Spleen (tissue), 11 donors: ENCODE measurements at regions not wholly inside any gene's neighbourhood (a gene's known extent, or its start where the extent isn't known, plus 50 kb on each side); places are given as distances from the start of the nearest gene placed in this dataset.

Experiments used
- DNase-seq: peaks from one replicate; pipeline ENCODE4 v3.0.0-alpha.2; 2020
- H3K27ac ChIP-seq, 8 donors: fragments of 200-600 bp; sonication (generic) in 7 of 8; 1 replicate in 4 of 8; 2 replicates in 4 of 8; pipeline versions ENCODE4 v1.5.0 to v1.8.0; 2016 to 2021; ENCODE audit warnings: inconsistent platforms in 4 of 8, mild to moderate bottlenecking in 4 of 8, moderate library complexity in 1 of 8
- H3K27me3 ChIP-seq, 7 donors: fragments of 200-600 bp; sonication (generic) in 6 of 7; replicated peaks in 1 of 7; 1 replicate in 4 of 7; 2 replicates in 3 of 7; pipeline versions ENCODE4 v1.5.0 to v1.8.0; 2016 to 2021; ENCODE audit warnings: inconsistent platforms in 3 of 7, mild to moderate bottlenecking in 1 of 7
- H3K36me3 ChIP-seq, 6 donors: fragments of 200-600 bp; sonication (generic) in 5 of 6; 1 replicate in 4 of 6; 2 replicates in 2 of 6; pipeline versions ENCODE4 v1.5.0 to v1.8.0; 2016 to 2021; ENCODE audit warnings: inconsistent platforms in 2 of 6
- H3K4me1 ChIP-seq, 6 donors: fragments of 200-600 bp; sonication (generic) in 5 of 6; 1 replicate in 3 of 6; 2 replicates in 3 of 6; pipeline versions ENCODE4 v1.5.0 to v1.8.0; 2016 to 2021; ENCODE audit warnings: inconsistent platforms in 3 of 6
- H3K4me3 ChIP-seq, 8 donors: fragments of 200-600 bp; sonication (generic) in 7 of 8; 1 replicate in 4 of 8; 2 replicates in 4 of 8; pipeline versions ENCODE4 v1.5.0 to v1.8.0; 2016 to 2021; ENCODE audit warnings: inconsistent platforms in 4 of 8, mild to moderate bottlenecking in 4 of 8, moderate library complexity in 2 of 8
- H3K9me3 ChIP-seq, 8 donors: fragments of 200-600 bp; sonication (generic) in 7 of 8; 1 replicate in 4 of 8; 2 replicates in 4 of 8; pipeline versions ENCODE4 v1.5.0 to v1.8.0; 2016 to 2021; ENCODE audit warnings: inconsistent platforms in 4 of 8
- CTCF ChIP-seq, 11 experiments: fragments of 200-600 bp in 7 of 11; fragments of 450-650 bp in 4 of 11; sonication (generic) in 4 of 11; IDR thresholded peaks in 8 of 11; conservative IDR thresholded peaks in 3 of 11; 1 replicate in 7 of 11; 2 replicates in 4 of 11; pipeline versions ENCODE4 v1.4.0 to v1.8.0; 2016 to 2021; ENCODE audit warnings: antibody characterized with exemption in 11 of 11, inconsistent platforms in 4 of 11, mild to moderate bottlenecking in 1 of 11
- POLR2A ChIP-seq, 3 donors: fragments of 450-650 bp; IDR thresholded peaks; one replicate each; pipeline ENCODE4 v1.5.1; 2017; ENCODE audit warnings: antibody characterized with exemption in 3 of 3, mild to moderate bottlenecking in 1 of 3
- POLR2AphosphoS5 ChIP-seq, 3 donors: sonication (generic); formaldehyde crosslinking; IDR thresholded peaks; one replicate each; pipeline ENCODE4 v1.5.1; 2017; ENCODE audit warnings: antibody characterized with exemption in 3 of 3
- WGBS, 5 donors: extraction: QIAGEN DNeasy Blood & Tissue Kit in 3 of 5; methylation state at CpG; one replicate each; pipeline versions ENCODE4 v1.1.5 to v1.1.7; 2013 to 2018; 5-methylcytosine and 5-hydroxymethylcytosine counted together
- intact Hi-C: fragments of 100-400 bp; cut with DNase I; formaldehyde crosslinking; loops from one replicate; pipeline ENCODE4 v1.15.0; 2023; ENCODE audit warnings: low total_unique reads
- donor health status: healthy with polysubstance abuse.
- donor health status: DM: no; HTN: no; CAD: no; lungs with moderate emphysema.
- donor health status: DM: no; HTN: no; CAD: no.
- donor health status: Bipolar disorder and iron deficiency.
- donor health status: healthy.
- donor health status: DM: no; HTN: no; CAD: no.
- donor health status: DM: yes; HTN: yes; CAD: no.

- Histone ChIP-seq H3K27me3 (peaks cover 0 to 6% (median 0%) of the 10 kb centered on the region in 7 donors), H3K9me3 (no peaks in the 10 kb centered on the region), H3K27ac (peak overlapping the region in 6 of 8 donors; percentile 35 to 74 (median 51)), H3K4me3 (peak overlapping the region in 4 of 8 donors; percentile 6 to 52 (median 24)), H3K36me3 (no peaks in the 10 kb centered on the region), H3K4me1 (peaks cover 0 to 20% (median 12%) of the 10 kb centered on the region in 6 donors)
- TF ChIP-seq CTCF (IDR thresholded peaks at IDR 0.05 in 8 of 11, conservative IDR thresholded peaks at IDR 0.05 in 3 of 11) (no peak), POLR2AphosphoS5 (IDR thresholded peaks at IDR 0.05) (peak in 2 of 3 donors; percentile 63), POLR2A (IDR thresholded peaks at IDR 0.05) (no peak)
- peak; percentile 76 for DNase-seq
- WGBS, 5 donors, result 1 to 4% (median 2%) methylated on average over 10 of the region's 10 CpGs
- intact Hi-C loops, result no loop called here
These were observed 203.5 kb upstream of the MTNR1B start for GRCh38 chr11:92765965-92766371.

GRCh38 chr11:92766698-92767097 is 202.8 kb upstream of the MTNR1B start:
- peak overlapping the region in 2 of 8 donors; percentile 30 to 52 for H3K4me3 ChIP-seq
- intact Hi-C loops, result no loop called here
- peak overlapping the region in 1 of 8 donors; percentile 74 for H3K27ac ChIP-seq
- peaks cover 0 to 10% (median 0%) of the 10 kb centered on the region in 7 donors for H3K27me3 ChIP-seq
- no peak for TF ChIP-seq POLR2AphosphoS5 (IDR thresholded peaks at IDR 0.05)
- TF ChIP-seq CTCF (IDR thresholded peaks at IDR 0.05 in 8 of 11, conservative IDR thresholded peaks at IDR 0.05 in 3 of 11), result no peak
- TF ChIP-seq POLR2A (IDR thresholded peaks at IDR 0.05), result no peak
- DNase-seq, result no peak
- 46 to 61% (median 54%) methylated on average over 7 of the region's 7 CpGs for WGBS, 5 donors
- H3K4me1 ChIP-seq, result peaks cover 0 to 20% (median 12%) of the 10 kb centered on the region in 6 donors
- no peaks in the 10 kb centered on the region for H3K9me3 ChIP-seq
- no peaks in the 10 kb centered on the region for H3K36me3 ChIP-seq

- intact Hi-C loops, result no loop called here
- TF ChIP-seq POLR2A (IDR thresholded peaks at IDR 0.05) (no peak), POLR2AphosphoS5 (IDR thresholded peaks at IDR 0.05) (no peak), CTCF (IDR thresholded peaks at IDR 0.05 in 8 of 11, conservative IDR thresholded peaks at IDR 0.05 in 3 of 11) (no peak)
- no peaks in the 10 kb centered on the region for H3K36me3 ChIP-seq
- H3K4me3 ChIP-seq, result no peak overlapping the region
- no peak for DNase-seq
- peaks cover 0 to 20% (median 12%) of the 10 kb centered on the region in 6 donors for H3K4me1 ChIP-seq
- peaks cover 0 to 10% (median 0%) of the 10 kb centered on the region in 7 donors for H3K27me3 ChIP-seq
- H3K27ac ChIP-seq, result no peak overlapping the region
- H3K9me3 ChIP-seq, result no peaks in the 10 kb centered on the region
- 88 to 100% (median 92%) methylated on average over 1 of the region's 1 CpG for WGBS, 5 donors
These were observed 202.0 kb upstream of the MTNR1B start for GRCh38 chr11:92767416-92767815.

- no peak for TF ChIP-seq CTCF (IDR thresholded peaks at IDR 0.05 in 8 of 11, conservative IDR thresholded peaks at IDR 0.05 in 3 of 11)
- TF ChIP-seq POLR2A (IDR thresholded peaks at IDR 0.05), result no peak
- TF ChIP-seq POLR2AphosphoS5 (IDR thresholded peaks at IDR 0.05), result no peak
- no peak overlapping the region for H3K4me3 ChIP-seq
- no peak for DNase-seq
- H3K9me3 ChIP-seq, result no peaks in the 10 kb centered on the region
- no peak overlapping the region for H3K27ac ChIP-seq
- peaks cover 0 to 20% (median 12%) of the 10 kb centered on the region in 6 donors for H3K4me1 ChIP-seq
- intact Hi-C loops, result no loop called here
- 84 to 94% (median 88%) methylated on average over 5 of the region's 5 CpGs for WGBS, 5 donors
- peaks cover 0 to 10% (median 0%) of the 10 kb centered on the region in 7 donors for H3K27me3 ChIP-seq
- no peaks in the 10 kb centered on the region for H3K36me3 ChIP-seq
These were observed 201.2 kb upstream of the MTNR1B start for GRCh38 chr11:92768121-92768840.
